RWPE1 (cell line): ENCODE measurements at regions not wholly inside any gene's neighbourhood (a gene's known extent, or its start where the extent isn't known, plus 50 kb on each side); places are given as distances from the start of the nearest gene placed in this dataset.

Experiments used
- CTCF ChIA-PET: fragments of 350-600 bp; sonication (Branson Sonifier 250); formaldehyde crosslinking; extraction: SDS; loops from one replicate; lab custom pipeline; 2021; lab: Yijun Ruan, JAX
- POLR2A ChIA-PET: fragments of 400-600 bp; formaldehyde crosslinking; extraction: SDS; loops from one replicate; lab custom pipeline; 2020; ENCODE audit warnings: antibody characterized with exemption; ENCODE audit not compliant: low non-redundant PET; lab: Yijun Ruan, JAX
- DNase-seq: peaks from one replicate; pipeline ENCODE4 v3.0.0; 2012; ENCODE audit warnings: low spot score
- H3K27ac ChIP-seq: fragments of 450-650 bp; 2 replicates; pipeline ENCODE4 v1.5.1; 2017
- TF ChIP-seq, protein P1 (sequence below): fragments of 450-650 bp; conservative IDR thresholded peaks from 2 replicates; pipeline ENCODE4 v1.5.1; 2017; ENCODE audit warnings: low read depth, mild to moderate bottlenecking

DNA sequence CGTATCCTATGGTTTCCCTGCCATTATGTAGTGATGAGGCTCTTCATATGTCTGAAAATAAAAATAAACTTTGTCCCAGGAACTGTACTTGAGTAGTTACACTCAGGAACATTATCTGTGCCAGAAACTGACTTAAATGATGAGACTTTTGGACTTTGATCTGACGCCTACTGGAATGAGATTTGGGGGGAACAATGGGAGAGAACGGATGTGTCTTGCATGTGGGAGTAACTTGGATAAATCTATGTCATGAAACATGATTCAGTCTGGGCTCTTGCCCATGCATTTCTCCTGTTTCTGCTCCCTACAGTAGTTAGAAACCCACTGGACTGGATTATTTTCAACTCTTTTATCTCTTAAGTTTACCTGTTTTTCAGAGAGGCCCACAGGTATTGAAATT is 2351.4 kb downstream of the PCDH7 start:
- no peak overlapping the region for H3K27ac ChIP-seq
- TF ChIP-seq, protein P1, sequence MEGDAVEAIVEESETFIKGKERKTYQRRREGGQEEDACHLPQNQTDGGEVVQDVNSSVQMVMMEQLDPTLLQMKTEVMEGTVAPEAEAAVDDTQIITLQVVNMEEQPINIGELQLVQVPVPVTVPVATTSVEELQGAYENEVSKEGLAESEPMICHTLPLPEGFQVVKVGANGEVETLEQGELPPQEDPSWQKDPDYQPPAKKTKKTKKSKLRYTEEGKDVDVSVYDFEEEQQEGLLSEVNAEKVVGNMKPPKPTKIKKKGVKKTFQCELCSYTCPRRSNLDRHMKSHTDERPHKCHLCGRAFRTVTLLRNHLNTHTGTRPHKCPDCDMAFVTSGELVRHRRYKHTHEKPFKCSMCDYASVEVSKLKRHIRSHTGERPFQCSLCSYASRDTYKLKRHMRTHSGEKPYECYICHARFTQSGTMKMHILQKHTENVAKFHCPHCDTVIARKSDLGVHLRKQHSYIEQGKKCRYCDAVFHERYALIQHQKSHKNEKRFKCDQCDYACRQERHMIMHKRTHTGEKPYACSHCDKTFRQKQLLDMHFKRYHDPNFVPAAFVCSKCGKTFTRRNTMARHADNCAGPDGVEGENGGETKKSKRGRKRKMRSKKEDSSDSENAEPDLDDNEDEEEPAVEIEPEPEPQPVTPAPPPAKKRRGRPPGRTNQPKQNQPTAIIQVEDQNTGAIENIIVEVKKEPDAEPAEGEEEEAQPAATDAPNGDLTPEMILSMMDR: no peak
- CTCF ChIA-PET: no interaction called here
- POLR2A ChIA-PET: no interaction called here
- DNase-seq: no peak

DNA sequence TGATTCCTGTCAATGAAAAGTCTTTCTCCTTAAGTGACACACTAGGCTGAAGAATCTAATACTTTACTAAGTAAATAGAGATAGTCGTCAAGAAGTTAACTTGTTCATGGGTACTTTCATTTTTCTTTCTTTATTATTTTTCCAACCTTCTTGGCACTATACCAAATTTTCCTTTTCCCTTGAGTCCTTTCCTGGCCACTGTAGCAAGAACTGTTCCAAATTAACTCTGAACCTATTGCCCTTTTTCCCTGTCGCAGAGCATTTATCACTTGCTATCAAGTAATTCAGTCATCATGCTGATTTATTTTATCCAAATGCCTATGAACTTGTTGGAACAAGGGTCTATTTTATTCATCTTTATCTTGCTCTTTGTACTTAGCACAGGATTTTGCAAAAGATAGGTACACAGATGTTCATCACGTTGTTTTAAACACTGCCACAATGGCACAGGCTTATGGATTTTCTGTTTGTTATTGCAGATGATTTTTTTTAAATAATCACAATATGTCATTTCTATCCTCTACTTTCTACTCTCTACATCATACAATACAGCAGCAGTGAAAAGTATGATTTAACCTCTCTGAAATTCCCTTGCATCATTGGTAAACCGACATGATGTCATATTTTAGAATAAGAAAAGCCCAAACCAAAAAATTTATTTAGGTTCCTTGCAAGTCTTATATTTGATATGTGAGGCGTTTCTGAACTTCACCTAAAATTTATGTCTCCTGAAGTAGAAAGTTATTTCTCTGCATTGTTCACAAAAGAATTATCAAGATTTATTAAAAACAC is 2352.3 kb downstream of the PCDH7 start:
- POLR2A ChIA-PET: no interaction called here

DNA sequence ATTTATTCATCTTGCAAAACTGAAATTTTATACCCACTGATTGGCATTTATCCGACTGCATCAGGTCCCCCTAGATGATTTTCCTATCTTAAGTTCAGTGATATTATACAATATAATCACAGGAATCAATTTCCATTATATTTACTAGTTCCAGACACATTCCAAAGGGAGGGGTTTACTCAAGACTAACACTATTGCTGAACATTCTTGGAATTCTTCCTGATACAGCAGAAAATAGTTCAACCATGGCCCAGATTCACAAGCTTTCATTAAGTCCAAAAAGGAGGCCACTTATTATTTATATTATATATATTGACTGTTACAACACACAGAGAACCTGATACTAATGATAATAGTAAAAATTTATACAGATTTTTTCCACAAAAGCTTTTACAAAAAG is 2353.6 kb downstream of the PCDH7 start:
- TF ChIP-seq, protein P1: no peak
- DNase-seq: no peak
- ChIA-PET POLR2A (no interaction called here), CTCF (no interaction called here)
- no peak overlapping the region for H3K27ac ChIP-seq

More for the DNA sequence above, 2352.3 kb downstream of the PCDH7 start:
- DNase-seq: no peak
- TF ChIP-seq, protein P1: no peak
- CTCF ChIA-PET: no interaction called here
- H3K27ac ChIP-seq: no peak overlapping the region

DNA sequence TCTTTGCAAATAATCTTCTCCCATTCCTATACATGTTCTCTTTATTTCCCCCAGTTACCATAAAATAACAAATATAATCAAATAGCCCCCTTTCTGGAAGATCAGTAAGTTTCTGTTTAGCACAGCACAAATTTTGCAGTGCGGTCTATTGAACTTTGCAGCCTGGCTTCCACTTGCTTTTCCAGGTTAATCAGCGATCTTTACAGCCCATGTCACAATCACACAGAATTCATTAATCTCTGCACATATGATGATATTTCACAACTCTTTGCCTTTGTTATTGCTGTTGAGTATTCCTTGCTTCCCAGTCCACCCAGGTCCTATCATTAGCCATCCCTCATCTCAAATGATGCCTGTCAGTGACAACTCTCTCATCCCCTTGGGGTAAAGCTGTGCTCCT is 2358.0 kb downstream of the PCDH7 start:
- TF ChIP-seq, protein P1: no peak
- H3K27ac ChIP-seq: no peak overlapping the region
- CTCF ChIA-PET: no interaction called here
- POLR2A ChIA-PET: no interaction called here
- DNase-seq: no peak

DNA sequence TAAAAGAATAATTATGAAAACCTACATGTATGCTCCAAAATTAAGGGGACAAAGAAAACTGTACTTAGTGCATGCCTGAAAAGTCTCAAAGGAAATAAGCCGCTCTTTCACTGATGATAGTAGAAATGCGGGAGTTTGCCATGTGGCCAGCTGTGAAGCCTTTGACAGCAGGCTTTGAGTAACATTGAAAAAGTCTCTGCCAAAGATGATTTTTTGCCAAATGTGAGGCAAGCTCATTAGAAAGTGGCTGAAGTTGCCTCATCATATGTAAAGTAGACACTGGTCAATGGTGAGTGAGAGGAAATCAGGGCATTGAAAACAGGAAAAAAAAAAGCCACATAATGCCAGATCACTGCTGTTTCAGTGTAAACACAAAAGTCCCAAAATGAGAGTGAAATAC is 2360.1 kb downstream of the PCDH7 start:
- ChIA-PET CTCF (interaction anchor here (0.6 kb wide), 1 partner anchor 1062 kb away, joined by 3 read pairs; no protein-coding TSS in a partner anchor), POLR2A (no interaction called here)
- TF ChIP-seq, protein P1: no peak
- H3K27ac ChIP-seq: no peak overlapping the region
- no peak for DNase-seq

DNA sequence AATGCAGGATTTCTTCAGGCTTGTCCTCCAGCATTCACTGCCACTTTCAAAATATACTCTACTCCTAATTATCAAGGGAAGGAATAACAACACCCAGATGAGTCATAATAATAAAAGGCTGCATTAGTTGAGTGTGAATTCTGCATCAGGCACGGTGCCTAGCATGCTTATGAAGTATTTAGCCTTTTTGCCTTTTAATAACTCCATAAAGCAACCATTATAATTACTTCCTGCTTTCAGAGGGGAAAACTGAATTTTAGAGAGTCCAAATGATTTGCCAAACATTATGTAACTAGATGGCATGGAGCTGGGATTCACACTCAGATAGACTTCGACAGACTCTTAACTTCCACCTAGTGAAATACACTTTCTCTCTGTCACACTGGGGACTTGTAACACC is 2365.5 kb downstream of the PCDH7 start:
- CTCF ChIA-PET: no interaction called here
- TF ChIP-seq, protein P1: no peak
- no peak overlapping the region for H3K27ac ChIP-seq
- no peak for DNase-seq
- POLR2A ChIA-PET: no interaction called here
